PC-3 (cell line): ENCODE measurements at regions not wholly inside any gene's neighbourhood (a gene's known extent, or its start where the extent isn't known, plus 50 kb on each side); places are given as distances from the start of the nearest gene placed in this dataset.

ENCODE experiments used
- CTCF ChIP-seq: fragments of 300-600 bp; sonication (generic); conservative IDR thresholded peaks from 2 replicates; pipeline ENCODE4 v1.5.1; 2017; ENCODE audit warnings: antibody characterized with exemption, low read depth, mild to moderate bottlenecking, low read length
- EZH2 ChIP-seq: fragments of 300-600 bp; sonication (generic); IDR thresholded peaks from one replicate; pipeline ENCODE4 v1.6.1; 2017; ENCODE audit warnings: antibody characterized with exemption, mild to moderate bottlenecking, low read length; ENCODE audit not compliant: unreplicated experiment
- EZH2phosphoT487 ChIP-seq: fragments of 300-600 bp; sonication (generic); IDR thresholded peaks from 2 replicates; pipeline ENCODE4 v1.6.1; 2018; ENCODE audit warnings: mild to moderate bottlenecking, antibody characterized with exemption, low read length, borderline replicate concordance

DNA sequence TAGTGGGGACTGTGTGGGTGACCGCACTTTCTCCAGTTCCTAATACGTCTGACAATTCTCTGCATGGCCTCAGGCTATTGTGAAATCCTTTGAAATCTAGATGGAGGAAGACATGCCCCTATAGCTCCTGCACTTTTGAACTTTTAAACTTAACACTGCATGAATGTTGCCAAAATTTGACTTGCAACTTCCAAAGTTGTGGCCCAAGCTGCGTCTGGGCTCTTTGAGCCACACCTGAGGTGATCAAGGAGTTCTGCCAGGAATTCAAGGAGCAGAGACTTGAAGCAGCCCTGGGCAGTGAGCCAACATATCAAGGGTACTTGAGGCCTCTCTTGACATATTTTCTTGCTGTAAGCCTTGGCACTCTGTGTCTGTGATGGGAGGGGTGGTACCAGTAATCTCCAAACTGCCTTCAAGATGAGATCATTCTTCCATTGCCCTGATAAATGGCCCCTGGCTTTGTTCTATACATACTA lies 1336.1 kb upstream of the CDH9 start:
- no peak for TF ChIP-seq EZH2phosphoT487
- TF ChIP-seq CTCF = no peak
- TF ChIP-seq EZH2 = no peak
